Kidney (tissue), 13 donors: ENCODE measurements at regions not wholly inside any gene's neighbourhood (a gene's known extent, or its start where the extent isn't known, plus 50 kb on each side); places are given as distances from the start of the nearest gene placed in this dataset.

ENCODE experiments used
- DNase-seq, 5 donors: peaks; one replicate each; pipeline ENCODE4 v3.0.0-alpha.2; 2013 to 2020
- FAIRE-seq: peaks from 2 replicates; lab custom pipeline; 2012; peaks lifted over from hg19 to GRCh38; lab: Jason Lieb, UNC
- H3K27ac ChIP-seq, 2 donors: one replicate each; pipeline ENCODE4 v1.7.0; 2013; ENCODE audit warnings: low read depth in 2 of 2, low read length in 2 of 2, inconsistent platforms in 1 of 2
- H3K27me3 ChIP-seq: one replicate; pipeline ENCODE4 v1.7.1; 2013; ENCODE audit warnings: low read length, inconsistent platforms; ENCODE audit not compliant: control insufficient read depth, insufficient read depth
- H3K36me3 ChIP-seq, 3 donors: one replicate each; pipeline versions ENCODE4 v1.7.0 to v1.7.1; 2013; ENCODE audit warnings: low read length in 3 of 3, control low read depth in 1 of 3, inconsistent platforms in 1 of 3; ENCODE audit not compliant: insufficient read depth in 3 of 3, control insufficient read depth in 2 of 3
- H3K4me1 ChIP-seq, 3 donors: one replicate each; pipeline versions ENCODE4 v1.7.0 to v1.7.1; 2013; ENCODE audit warnings: low read length in 3 of 3, inconsistent platforms in 1 of 3, low read depth in 1 of 3; ENCODE audit not compliant: control insufficient read depth in 2 of 3, insufficient read depth in 2 of 3
- H3K4me3 ChIP-seq, 3 donors: one replicate each; pipeline versions ENCODE4 v1.7.0 to v1.8.1; 2013; ENCODE audit warnings: low read length in 3 of 3, control low read depth in 1 of 3, inconsistent platforms in 1 of 3
- H3K9ac ChIP-seq, 3 donors: one replicate each; pipeline versions ENCODE4 v1.7.0 to v1.7.1; 2013; ENCODE audit warnings: low read length in 3 of 3, control low read depth in 1 of 3, inconsistent platforms in 1 of 3
- H3K9me3 ChIP-seq, 3 donors: one replicate each; pipeline versions ENCODE4 v1.7.0 to v1.7.1; 2013; ENCODE audit warnings: low read length in 3 of 3, control low read depth in 1 of 3, inconsistent platforms in 1 of 3; ENCODE audit not compliant: control insufficient read depth in 2 of 3, insufficient read depth in 1 of 3
- intact Hi-C: fragments of 100-400 bp; cut with DNase I; formaldehyde crosslinking; loops from one replicate; pipeline ENCODE4 v1.11.1; 2022
- TF ChIP-seq, protein P1 (sequence below): IDR thresholded peaks from 3 replicates; pipeline ENCODE4 v1.5.1; 2012; ENCODE audit warnings: mild to moderate bottlenecking, moderate library complexity, borderline replicate concordance; ENCODE audit not compliant: insufficient read depth; ENCODE audit errors: extremely low read depth
- donor health status: control.
- donor health status: control.
- donor health status: control.
- donor health status: control.
- donor health status: control.
- donor health status: DM: yes; HTN: yes; CAD: no.
- donor health status: Normal renal cell carcinoma (clear cell type).

DNA sequence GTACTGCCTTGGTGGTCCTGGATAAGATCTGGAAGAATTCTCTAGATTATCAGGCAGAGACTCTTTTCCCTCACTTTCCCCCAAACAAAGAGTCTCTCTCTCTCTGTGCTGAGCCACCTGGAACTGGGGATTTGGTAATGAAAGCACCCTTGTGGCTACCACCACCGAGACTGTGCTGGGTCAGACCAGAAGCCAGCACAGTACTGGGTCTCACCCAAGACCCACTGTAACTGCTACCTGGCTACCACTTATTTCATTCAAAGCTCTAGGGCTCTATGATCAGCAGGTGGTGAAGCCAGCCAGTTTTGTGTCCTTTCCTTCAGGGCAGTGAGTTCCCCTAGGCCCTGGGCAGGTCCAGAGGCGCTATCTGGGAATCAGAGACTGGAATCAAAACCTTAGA is 269.6 kb upstream of the CWC22 start:
- Histone ChIP-seq H3K9ac (no peak overlapping the region), H3K4me3 (no peak overlapping the region), H3K27me3 (no peaks in the 10 kb centered on the region), H3K36me3 (no peaks in the 10 kb centered on the region), H3K4me1 (no peaks in the 10 kb centered on the region), H3K27ac (no peak overlapping the region), H3K9me3 (peaks cover 0 to 4% (median 3%) of the 10 kb centered on the region in 3 donors)
- TF ChIP-seq, protein P1, sequence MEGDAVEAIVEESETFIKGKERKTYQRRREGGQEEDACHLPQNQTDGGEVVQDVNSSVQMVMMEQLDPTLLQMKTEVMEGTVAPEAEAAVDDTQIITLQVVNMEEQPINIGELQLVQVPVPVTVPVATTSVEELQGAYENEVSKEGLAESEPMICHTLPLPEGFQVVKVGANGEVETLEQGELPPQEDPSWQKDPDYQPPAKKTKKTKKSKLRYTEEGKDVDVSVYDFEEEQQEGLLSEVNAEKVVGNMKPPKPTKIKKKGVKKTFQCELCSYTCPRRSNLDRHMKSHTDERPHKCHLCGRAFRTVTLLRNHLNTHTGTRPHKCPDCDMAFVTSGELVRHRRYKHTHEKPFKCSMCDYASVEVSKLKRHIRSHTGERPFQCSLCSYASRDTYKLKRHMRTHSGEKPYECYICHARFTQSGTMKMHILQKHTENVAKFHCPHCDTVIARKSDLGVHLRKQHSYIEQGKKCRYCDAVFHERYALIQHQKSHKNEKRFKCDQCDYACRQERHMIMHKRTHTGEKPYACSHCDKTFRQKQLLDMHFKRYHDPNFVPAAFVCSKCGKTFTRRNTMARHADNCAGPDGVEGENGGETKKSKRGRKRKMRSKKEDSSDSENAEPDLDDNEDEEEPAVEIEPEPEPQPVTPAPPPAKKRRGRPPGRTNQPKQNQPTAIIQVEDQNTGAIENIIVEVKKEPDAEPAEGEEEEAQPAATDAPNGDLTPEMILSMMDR: no peak
- FAIRE-seq: no peak
- intact Hi-C loops: no loop called here
- DNase-seq: no peak

DNA sequence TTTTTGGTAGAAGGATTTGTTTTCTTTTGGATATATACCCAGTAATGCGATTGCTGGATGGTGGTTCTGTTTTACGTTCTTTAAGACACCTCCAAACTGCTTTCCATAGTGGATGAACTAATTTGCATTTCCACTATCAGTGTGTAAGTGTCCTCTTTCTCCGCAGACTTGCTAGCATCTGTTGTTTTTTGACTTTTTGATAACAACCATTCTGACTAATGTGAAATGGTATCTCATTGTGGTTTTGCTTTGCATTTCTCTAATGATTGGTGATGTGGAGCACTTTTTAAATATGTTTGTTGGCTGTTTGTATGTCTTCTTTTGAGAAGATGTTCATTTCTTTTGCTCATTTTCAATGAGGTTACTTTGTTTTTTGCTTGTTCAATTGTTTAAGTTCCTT is 260.9 kb upstream of the CWC22 start:
- Histone ChIP-seq H3K4me3 (no peak overlapping the region), H3K4me1 (no peaks in the 10 kb centered on the region), H3K27me3 (no peaks in the 10 kb centered on the region), H3K9me3 (peaks cover 0 to 3% (median 2%) of the 10 kb centered on the region in 3 donors), H3K27ac (no peak overlapping the region), H3K36me3 (no peaks in the 10 kb centered on the region), H3K9ac (no peak overlapping the region)
- intact Hi-C loops: no loop called here
- DNase-seq (no peak), FAIRE-seq (no peak)
- TF ChIP-seq, protein P1: no peak

DNA sequence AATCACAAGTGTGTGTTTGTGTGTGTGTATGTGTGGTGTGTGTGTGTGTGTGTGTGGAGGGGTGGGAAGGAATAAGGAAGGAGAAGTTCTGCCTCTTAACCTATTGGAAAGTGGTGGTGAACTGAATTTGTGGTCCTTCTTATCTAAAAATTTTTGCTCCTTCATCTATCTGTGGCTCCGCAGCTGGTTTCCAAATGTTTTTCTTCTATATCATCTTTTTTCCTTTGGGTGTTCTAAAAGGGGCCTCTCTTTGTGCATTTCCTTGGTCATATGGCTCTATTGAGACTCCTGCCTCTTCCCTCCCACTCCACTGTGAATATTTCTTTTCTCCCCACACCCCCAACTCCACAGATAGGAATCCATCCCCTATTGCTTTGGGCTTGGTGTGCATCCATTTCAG is 254.9 kb upstream of the CWC22 start:
- H3K4me1 ChIP-seq: no peaks in the 10 kb centered on the region
- no peak for DNase-seq
- intact Hi-C loops: no loop called here
- no peaks in the 10 kb centered on the region for H3K9me3 ChIP-seq
- H3K27ac ChIP-seq: no peak overlapping the region
- TF ChIP-seq, protein P1: no peak
- H3K27me3 ChIP-seq: no peaks in the 10 kb centered on the region
- no peak for FAIRE-seq
- no peak overlapping the region for H3K4me3 ChIP-seq
- no peaks in the 10 kb centered on the region for H3K36me3 ChIP-seq
- no peak overlapping the region for H3K9ac ChIP-seq

DNA sequence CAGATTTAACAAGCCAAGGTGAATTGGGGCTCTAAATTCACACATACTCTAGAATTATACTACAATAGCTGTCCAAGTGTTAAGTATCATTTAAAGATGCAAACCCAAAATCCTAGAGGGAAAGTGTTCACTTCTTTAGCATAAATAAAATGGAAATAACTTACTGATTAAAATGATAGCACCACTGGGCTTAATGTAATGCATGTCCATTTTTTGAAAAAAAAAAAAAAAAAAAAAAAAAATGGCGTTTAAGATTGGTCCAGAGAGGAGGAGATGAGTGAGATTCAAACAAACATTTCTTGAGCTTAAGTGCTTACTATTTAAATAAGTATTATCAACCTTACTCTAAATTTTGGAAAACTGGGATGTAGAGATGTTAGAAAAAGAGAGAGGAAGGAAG is 251.5 kb upstream of the CWC22 start:
- Histone ChIP-seq H3K4me1 (no peaks in the 10 kb centered on the region), H3K4me3 (no peak overlapping the region), H3K9ac (no peak overlapping the region), H3K36me3 (no peaks in the 10 kb centered on the region), H3K27ac (no peak overlapping the region), H3K9me3 (no peaks in the 10 kb centered on the region), H3K27me3 (no peaks in the 10 kb centered on the region)
- no peak for DNase-seq
- no peak for FAIRE-seq
- intact Hi-C loops: no loop called here
- TF ChIP-seq, protein P1: no peak
